Parathyroid adenoma (tissue), 2 donors: ENCODE measurements at regions not wholly inside any gene's neighbourhood (a gene's known extent, or its start where the extent isn't known, plus 50 kb on each side); places are given as distances from the start of the nearest gene placed in this dataset.

Experiments
- H2AFZ ChIP-seq: fragments of 300-600 bp; sonication (generic); one replicate; pipeline ENCODE4 v1.7.0; 2017; ENCODE audit warnings: antibody characterized with exemption, mild to moderate bottlenecking
- H3K27ac ChIP-seq: fragments of 300-600 bp; sonication (generic); one replicate; pipeline ENCODE4 v1.7.0; 2017
- H3K27me3 ChIP-seq: fragments of 300-600 bp; sonication (generic); one replicate; pipeline ENCODE4 v1.7.0; 2017; ENCODE audit warnings: low read length; ENCODE audit not compliant: control insufficient read depth, insufficient read depth
- H3K36me3 ChIP-seq: fragments of 300-600 bp; sonication (generic); one replicate; pipeline ENCODE4 v1.7.0; 2017; ENCODE audit warnings: low read length; ENCODE audit not compliant: control insufficient read depth, insufficient read depth
- H3K4me1 ChIP-seq: fragments of 300-600 bp; sonication (generic); one replicate; pipeline ENCODE4 v1.7.0; 2017; ENCODE audit warnings: control low read depth
- H3K4me2 ChIP-seq: fragments of 300-600 bp; sonication (generic); one replicate; pipeline ENCODE4 v1.7.0; 2017; ENCODE audit warnings: low read length
- H3K4me3 ChIP-seq: fragments of 300-600 bp; sonication (generic); one replicate; pipeline ENCODE4 v1.7.0; 2017; ENCODE audit warnings: low read depth, low read length
- H3K79me2 ChIP-seq: fragments of 300-600 bp; sonication (generic); one replicate; pipeline ENCODE4 v1.7.0; 2017; ENCODE audit warnings: control low read depth
- H3K9ac ChIP-seq: fragments of 300-600 bp; sonication (generic); one replicate; pipeline ENCODE4 v1.7.0; 2017; ENCODE audit warnings: mild to moderate bottlenecking
- H3K9me3 ChIP-seq: fragments of 300-600 bp; sonication (generic); one replicate; pipeline ENCODE4 v1.7.0; 2017; ENCODE audit warnings: low read length; ENCODE audit not compliant: control insufficient read depth
- CTCF ChIP-seq: fragments of 300-600 bp; sonication (generic); IDR thresholded peaks from one replicate; pipeline ENCODE4 v1.7.0; 2017; ENCODE audit warnings: antibody characterized with exemption, mild to moderate bottlenecking
- donor health status: primary hyperparathyroidism.

- H3K9ac ChIP-seq = no peak overlapping the region
- H3K27ac ChIP-seq = no peak overlapping the region
- H3K9me3 ChIP-seq = no peaks in the 10 kb centered on the region
- TF ChIP-seq CTCF = no peak
- no peak overlapping the region for H3K4me2 ChIP-seq
- H3K36me3 ChIP-seq = no peaks in the 10 kb centered on the region
- no peak overlapping the region for H2AFZ ChIP-seq
- no peaks in the 10 kb centered on the region for H3K4me1 ChIP-seq
- H3K27me3 ChIP-seq = no peaks in the 10 kb centered on the region
- no peaks in the 10 kb centered on the region for H3K79me2 ChIP-seq
- H3K4me3 ChIP-seq = no peak overlapping the region
Observed at GRCh38 chr14:42078345-42078744, 471.7 kb downstream of the LRFN5 start.

- no peak overlapping the region for H3K4me2 ChIP-seq
- H3K9ac ChIP-seq = no peak overlapping the region
- no peak overlapping the region for H3K27ac ChIP-seq
- no peak overlapping the region for H3K4me3 ChIP-seq
- H3K9me3 ChIP-seq = no peaks in the 10 kb centered on the region
- no peaks in the 10 kb centered on the region for H3K79me2 ChIP-seq
- no peaks in the 10 kb centered on the region for H3K36me3 ChIP-seq
- no peaks in the 10 kb centered on the region for H3K27me3 ChIP-seq
- H3K4me1 ChIP-seq = no peaks in the 10 kb centered on the region
- no peak overlapping the region for H2AFZ ChIP-seq
- no peak for TF ChIP-seq CTCF
Observed at GRCh38 chr14:42070031-42070430, 463.4 kb downstream of the LRFN5 start.

DNA sequence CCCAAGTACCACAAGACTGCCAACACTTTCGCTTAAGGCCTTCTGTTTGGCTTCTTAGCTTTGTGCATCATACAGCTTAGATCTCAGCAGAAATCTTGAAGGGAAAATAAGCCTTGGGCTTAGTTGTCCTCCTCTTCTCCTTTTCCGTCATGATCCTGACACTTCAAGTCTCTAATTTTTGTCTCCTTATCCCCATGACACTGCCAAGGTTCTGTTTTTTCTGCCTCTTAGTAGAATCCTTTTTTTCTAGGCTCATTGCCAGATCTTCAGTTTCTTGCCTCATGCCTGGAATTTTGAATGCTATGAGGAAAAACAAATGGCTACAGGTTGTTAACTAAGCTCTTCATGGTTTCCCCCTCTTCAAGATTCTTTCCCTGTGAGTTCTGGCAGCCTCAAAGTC is 450.4 kb downstream of the LRFN5 start:
- no peaks in the 10 kb centered on the region for H3K36me3 ChIP-seq
- no peak overlapping the region for H2AFZ ChIP-seq
- no peak overlapping the region for H3K4me3 ChIP-seq
- no peak overlapping the region for H3K4me2 ChIP-seq
- TF ChIP-seq CTCF = no peak
- H3K79me2 ChIP-seq = no peaks in the 10 kb centered on the region
- H3K9me3 ChIP-seq = no peaks in the 10 kb centered on the region
- no peaks in the 10 kb centered on the region for H3K4me1 ChIP-seq
- no peak overlapping the region for H3K9ac ChIP-seq
- no peaks in the 10 kb centered on the region for H3K27me3 ChIP-seq
- H3K27ac ChIP-seq = no peak overlapping the region

DNA sequence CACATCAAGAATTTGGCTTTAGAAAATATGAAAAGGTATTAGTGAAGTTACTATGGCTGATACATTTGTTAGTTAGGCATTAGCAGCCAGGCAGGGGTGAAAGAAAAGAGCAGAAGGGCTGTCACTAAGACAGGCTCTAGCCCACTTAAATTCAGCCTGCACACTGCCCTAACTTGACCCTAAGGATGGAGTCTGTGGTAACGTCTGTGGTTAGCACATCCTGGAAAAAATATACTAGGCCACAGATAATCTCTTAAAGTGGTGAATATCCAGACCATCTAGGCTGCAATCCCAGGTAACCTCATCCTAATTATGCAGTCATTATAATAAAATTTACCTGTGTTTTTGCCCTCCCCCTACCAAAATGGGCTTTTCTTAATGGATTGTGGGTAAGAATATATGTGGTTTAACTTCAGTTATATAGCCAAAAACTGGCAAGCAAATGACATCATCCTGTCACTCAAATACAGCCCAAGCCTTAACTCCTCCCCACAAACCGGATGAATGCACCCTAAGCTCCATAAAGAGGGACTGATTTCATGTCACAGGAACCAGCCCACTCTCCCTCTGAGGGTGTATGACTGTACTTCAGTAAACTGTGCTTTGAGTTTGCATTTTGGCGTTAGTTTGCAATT is 440.9 kb downstream of the LRFN5 start:
- no peaks in the 10 kb centered on the region for H3K9me3 ChIP-seq
- no peak overlapping the region for H3K4me2 ChIP-seq

More for the DNA sequence above, 440.9 kb downstream of the LRFN5 start:
- no peaks in the 10 kb centered on the region for H3K36me3 ChIP-seq
- no peak overlapping the region for H2AFZ ChIP-seq
- no peaks in the 10 kb centered on the region for H3K79me2 ChIP-seq
- H3K27me3 ChIP-seq = no peaks in the 10 kb centered on the region
- no peak overlapping the region for H3K27ac ChIP-seq
- no peak overlapping the region for H3K9ac ChIP-seq
- no peak overlapping the region for H3K4me3 ChIP-seq
- H3K4me1 ChIP-seq = no peaks in the 10 kb centered on the region
- no peak for TF ChIP-seq CTCF
